GM12891 (cell line): ENCODE measurements at regions not wholly inside any gene's neighbourhood (a gene's known extent, or its start where the extent isn't known, plus 50 kb on each side); places are given as distances from the start of the nearest gene placed in this dataset.

ENCODE experiments used
- DNase-seq: peaks from one replicate; pipeline ENCODE4 v3.0.0; 2011; ENCODE audit warnings: low spot score; ENCODE audit not compliant: insufficient read length
- FAIRE-seq: peaks from 2 replicates; lab custom pipeline; 2011; peaks lifted over from hg19 to GRCh38; lab: Jason Lieb, UNC
- PAX5 ChIP-seq: IDR thresholded peaks from 2 replicates; pipeline ENCODE4 v1.6.1; 2011; ENCODE audit warnings: low read length, moderate library complexity, mild to moderate bottlenecking; ENCODE audit not compliant: insufficient read depth, severe bottlenecking
- POLR2A ChIP-seq: IDR thresholded peaks from 2 replicates; pipeline ENCODE4 v1.6.1; 2011; ENCODE audit warnings: low read depth, low read length, control low read depth
- POLR2AphosphoS5 ChIP-seq: IDR thresholded peaks from 2 replicates; pipeline ENCODE4 v1.6.1; 2011; ENCODE audit warnings: low read depth, low read length, control low read depth
- POU2F2 ChIP-seq: IDR thresholded peaks from 2 replicates; pipeline ENCODE4 v1.6.1; 2011; ENCODE audit warnings: low read depth, mild to moderate bottlenecking, control low read depth, low read length, moderate library complexity
- SPI1 ChIP-seq: IDR thresholded peaks from 2 replicates; pipeline ENCODE4 v1.6.1; 2011; ENCODE audit warnings: low read depth, low read length, control low read depth
- TAF1 ChIP-seq: IDR thresholded peaks from 2 replicates; pipeline ENCODE4 v1.6.1; 2011; ENCODE audit warnings: low read depth, low read length, control low read depth

- FAIRE-seq, result no peak
- TF ChIP-seq POLR2AphosphoS5, result no peak
- TF ChIP-seq PAX5, result no peak
- no peak for TF ChIP-seq POU2F2
- no peak for TF ChIP-seq SPI1
- TF ChIP-seq TAF1, result no peak
- no peak for DNase-seq
Observed at GRCh38 chr5:143682246-143682905, 129.6 kb upstream of the HMHB1 start.

GRCh38 chr5:143680672-143681259 lies 131.2 kb upstream of the HMHB1 start:
- DNase-seq, result no peak
- no peak for FAIRE-seq
- TF ChIP-seq PAX5 (no peak), SPI1 (no peak), POLR2A (no peak), POLR2AphosphoS5 (no peak), TAF1 (no peak), POU2F2 (no peak)

DNA sequence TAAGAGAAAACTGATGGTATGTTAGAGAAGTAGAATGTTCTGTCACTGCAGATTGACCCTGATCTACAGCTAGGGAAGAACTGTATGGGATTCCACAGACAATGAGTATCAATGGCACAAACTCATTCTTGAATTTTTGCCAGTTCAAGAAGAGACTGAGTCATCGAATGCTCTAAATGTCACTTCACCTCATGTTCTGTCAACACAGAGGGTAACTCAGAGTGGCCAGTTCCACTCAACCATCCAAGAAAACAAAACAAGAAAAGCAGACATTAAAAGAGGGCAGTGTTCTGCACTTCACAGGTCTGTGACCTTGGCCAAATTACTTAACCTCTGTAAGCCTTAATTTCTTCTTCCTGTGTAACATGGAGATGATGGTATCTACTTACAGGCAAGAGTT lies 132.2 kb upstream of the HMHB1 start:
- FAIRE-seq, result no peak
- no peak for DNase-seq
- TF ChIP-seq POU2F2, result no peak
- no peak for TF ChIP-seq PAX5
- TF ChIP-seq TAF1, result no peak
- TF ChIP-seq POLR2A, result no peak
- no peak for TF ChIP-seq SPI1
- TF ChIP-seq POLR2AphosphoS5, result no peak

DNA sequence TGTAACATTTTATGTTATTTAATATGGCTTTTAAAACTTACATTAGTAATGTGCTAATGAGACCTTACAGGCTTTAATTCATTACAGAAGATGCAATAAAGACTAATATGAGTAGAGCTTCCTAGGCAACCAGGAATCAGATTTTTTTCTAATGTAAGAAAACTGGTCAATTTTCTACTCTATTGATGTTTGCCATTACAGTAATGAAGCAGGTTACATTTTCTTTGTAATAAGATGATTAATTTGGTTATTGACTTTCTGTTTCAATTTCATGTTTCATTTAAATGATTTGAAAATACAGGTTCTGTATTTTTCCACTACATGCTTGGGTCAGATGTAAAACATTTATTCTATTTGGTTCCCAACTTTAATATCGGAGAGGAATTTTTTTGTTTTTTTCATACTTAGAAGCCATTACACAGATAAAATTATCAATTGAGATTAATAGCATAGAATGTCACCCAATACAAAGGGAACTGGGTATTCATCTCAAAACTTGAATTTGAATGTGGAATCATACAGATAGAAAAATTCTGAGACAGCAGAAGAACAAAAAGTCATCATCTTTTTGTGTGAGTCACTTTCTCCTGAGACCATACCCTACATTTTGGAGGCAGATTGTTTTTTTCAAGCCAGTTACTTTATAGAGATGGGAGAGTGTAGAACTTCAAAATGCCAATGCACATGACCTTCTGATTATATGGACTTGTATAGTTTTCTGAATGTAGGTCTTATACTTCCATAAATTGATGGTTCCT lies 133.6 kb upstream of the HMHB1 start:
- no peak for FAIRE-seq
- TF ChIP-seq PAX5 (no peak), POLR2A (no peak), POLR2AphosphoS5 (no peak), TAF1 (no peak), POU2F2 (no peak)
- no peak for DNase-seq

DNA sequence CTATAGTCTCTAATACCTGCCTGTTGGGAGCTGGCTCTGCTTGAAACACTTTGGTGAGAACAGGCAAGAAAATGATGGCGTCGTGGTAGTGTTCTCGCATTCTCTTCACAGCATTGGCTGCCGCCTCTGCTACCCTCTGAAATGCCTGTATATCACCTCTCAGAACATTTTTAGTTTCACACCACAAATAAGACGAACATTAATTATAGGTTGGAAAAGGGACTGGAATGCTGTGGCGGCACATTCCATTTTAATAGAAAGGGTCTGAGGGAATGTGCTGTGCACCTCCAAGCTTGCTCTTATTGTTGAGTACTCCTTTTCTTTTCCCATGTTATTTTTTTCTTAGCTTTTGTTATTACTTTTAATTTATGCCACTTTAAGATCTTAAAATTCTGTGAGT lies 134.6 kb upstream of the HMHB1 start:
- TF ChIP-seq POU2F2, result no peak
- TF ChIP-seq TAF1, result no peak
- no peak for TF ChIP-seq PAX5
- no peak for TF ChIP-seq POLR2A
- TF ChIP-seq SPI1, result no peak
- TF ChIP-seq POLR2AphosphoS5, result no peak
- DNase-seq (no peak), FAIRE-seq (no peak)

GRCh38 chr5:143676802-143677201 lies 135.2 kb upstream of the HMHB1 start:
- no peak for TF ChIP-seq SPI1
- TF ChIP-seq POLR2AphosphoS5, result no peak
- TF ChIP-seq POU2F2, result no peak
- TF ChIP-seq TAF1, result no peak
- no peak for TF ChIP-seq PAX5
- no peak for TF ChIP-seq POLR2A
- no peak for FAIRE-seq
- no peak for DNase-seq

DNA sequence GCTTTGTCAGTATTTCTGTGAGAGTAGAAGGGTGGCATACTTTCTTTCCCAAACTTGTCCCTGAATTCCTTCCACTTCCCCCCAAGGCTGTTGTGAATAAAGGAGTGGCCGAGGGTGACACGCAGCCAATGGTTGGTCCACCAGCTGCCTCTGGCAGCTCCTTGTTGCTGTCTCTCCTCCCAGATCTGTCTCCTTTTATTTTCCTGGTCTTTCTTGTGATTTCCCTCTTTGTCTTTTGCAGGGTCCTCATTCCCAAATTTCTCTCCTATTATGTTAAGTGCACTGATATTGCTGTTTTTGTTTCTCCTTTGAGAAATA lies 137.5 kb upstream of the HMHB1 start:
- TF ChIP-seq POLR2AphosphoS5 (no peak), POLR2A (no peak), PAX5 (no peak), POU2F2 (no peak), TAF1 (no peak), SPI1 (no peak)
- FAIRE-seq (no peak), DNase-seq (no peak)

GRCh38 chr5:143673676-143674468 lies 138.1 kb upstream of the HMHB1 start:
- no peak for TF ChIP-seq POLR2AphosphoS5
- no peak for TF ChIP-seq POU2F2
- TF ChIP-seq TAF1, result no peak
- TF ChIP-seq SPI1, result no peak
- no peak for TF ChIP-seq PAX5
- no peak for TF ChIP-seq POLR2A
- no peak for FAIRE-seq
- no peak for DNase-seq

DNA sequence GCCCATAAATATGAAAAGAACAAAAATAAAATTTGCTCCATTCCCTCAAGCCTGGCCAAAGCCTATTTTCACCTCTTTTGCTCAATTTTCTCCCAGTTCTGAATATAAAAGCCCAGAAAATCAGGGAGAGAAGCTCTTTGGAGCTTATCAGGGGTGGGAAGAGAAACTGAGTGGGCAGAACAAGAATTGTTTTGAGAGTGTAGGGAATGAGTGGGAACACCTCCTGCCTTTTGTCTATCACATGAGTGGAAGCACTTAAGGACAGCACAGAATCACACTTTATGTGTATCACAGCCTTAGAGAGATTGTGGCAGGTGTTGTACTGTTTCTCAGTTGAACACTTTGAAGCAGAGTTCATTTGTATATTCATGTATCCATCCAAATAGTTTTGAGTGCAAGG lies 139.2 kb upstream of the HMHB1 start:
- TF ChIP-seq SPI1 (no peak), POU2F2 (no peak), POLR2A (no peak), PAX5 (no peak), TAF1 (no peak), POLR2AphosphoS5 (no peak)
- no peak for FAIRE-seq

More for the DNA sequence above, 139.2 kb upstream of the HMHB1 start:
- no peak for DNase-seq
